ENCODE measurements at regions not wholly inside any gene's neighbourhood (a gene's known extent, or its start where the extent isn't known, plus 50 kb on each side); places are given as distances from the start of the nearest gene placed in this dataset.

GRCh38 chr2:236991874-236992273 lies 93.8 kb upstream of the COPS8 start (continued):
- no peak for TF ChIP-seq ATF1 (CRISPR knock-in tag; IDR thresholded peaks at IDR 0.05)
- TF ChIP-seq, protein P1, sequence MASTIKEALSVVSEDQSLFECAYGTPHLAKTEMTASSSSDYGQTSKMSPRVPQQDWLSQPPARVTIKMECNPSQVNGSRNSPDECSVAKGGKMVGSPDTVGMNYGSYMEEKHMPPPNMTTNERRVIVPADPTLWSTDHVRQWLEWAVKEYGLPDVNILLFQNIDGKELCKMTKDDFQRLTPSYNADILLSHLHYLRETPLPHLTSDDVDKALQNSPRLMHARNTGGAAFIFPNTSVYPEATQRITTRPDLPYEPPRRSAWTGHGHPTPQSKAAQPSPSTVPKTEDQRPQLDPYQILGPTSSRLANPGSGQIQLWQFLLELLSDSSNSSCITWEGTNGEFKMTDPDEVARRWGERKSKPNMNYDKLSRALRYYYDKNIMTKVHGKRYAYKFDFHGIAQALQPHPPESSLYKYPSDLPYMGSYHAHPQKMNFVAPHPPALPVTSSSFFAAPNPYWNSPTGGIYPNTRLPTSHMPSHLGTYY (CRISPR knock-in tag; IDR thresholded peaks at IDR 0.05): no peak
- no peak for TF ChIP-seq HMGA2 (CRISPR knock-in tag; IDR thresholded peaks at IDR 0.05)
- TF ChIP-seq JAZF1 (CRISPR knock-in tag; IDR thresholded peaks at IDR 0.05): no peak
- no peak for TF ChIP-seq ZNF121 (CRISPR knock-in tag; IDR thresholded peaks at IDR 0.05)

DNA sequence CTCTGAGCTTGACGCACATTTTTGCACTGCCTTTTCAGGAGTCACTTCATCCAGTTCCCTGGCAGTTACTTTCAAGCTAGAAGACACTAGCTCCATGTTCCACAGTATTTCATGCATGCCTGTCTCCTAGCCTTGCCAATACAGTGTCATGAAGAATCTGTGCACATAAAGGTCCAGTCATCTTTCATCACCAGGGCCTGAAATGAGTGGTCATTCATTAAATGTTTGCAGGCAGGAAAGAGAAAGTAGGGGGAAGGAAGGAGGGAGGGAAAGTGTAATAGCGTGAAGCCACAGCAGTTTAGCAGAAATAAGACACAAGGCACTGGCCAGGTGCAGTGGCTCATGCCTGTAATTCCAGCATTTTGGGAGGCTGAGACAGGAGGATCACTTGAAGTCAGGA lies 92.4 kb upstream of the COPS8 start:
- peaks cover 38% of the 10 kb centered on the region for H3K4me1 Mint-ChIP-seq
- ChIA-PET CTCF (no interaction called here), POLR2A (no interaction called here)
- ATAC-seq (no peak), DNase-seq (ENCODE audit: low spot score) (no peak)
- 0 out of 2 replicates have a peak, but pooled peaks cover 5% of the 10 kb centered on the region for H3K9me3 Mint-ChIP-seq
- no peaks in the 10 kb centered on the region for H3K36me3 Mint-ChIP-seq
- TF ChIP-seq, protein P2, sequence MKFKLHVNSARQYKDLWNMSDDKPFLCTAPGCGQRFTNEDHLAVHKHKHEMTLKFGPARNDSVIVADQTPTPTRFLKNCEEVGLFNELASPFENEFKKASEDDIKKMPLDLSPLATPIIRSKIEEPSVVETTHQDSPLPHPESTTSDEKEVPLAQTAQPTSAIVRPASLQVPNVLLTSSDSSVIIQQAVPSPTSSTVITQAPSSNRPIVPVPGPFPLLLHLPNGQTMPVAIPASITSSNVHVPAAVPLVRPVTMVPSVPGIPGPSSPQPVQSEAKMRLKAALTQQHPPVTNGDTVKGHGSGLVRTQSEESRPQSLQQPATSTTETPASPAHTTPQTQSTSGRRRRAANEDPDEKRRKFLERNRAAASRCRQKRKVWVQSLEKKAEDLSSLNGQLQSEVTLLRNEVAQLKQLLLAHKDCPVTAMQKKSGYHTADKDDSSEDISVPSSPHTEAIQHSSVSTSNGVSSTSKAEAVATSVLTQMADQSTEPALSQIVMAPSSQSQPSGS (CRISPR knock-in tag; IDR thresholded peaks at IDR 0.05; ENCODE audit: borderline replicate concordance, low read depth): no peak
- TF ChIP-seq ATF6 (CRISPR knock-in tag; IDR thresholded peaks at IDR 0.05) (no peak), NFE2L1 (CRISPR knock-in tag; IDR thresholded peaks at IDR 0.05) (no peak), OVOL2 (CRISPR knock-in tag; IDR thresholded peaks at IDR 0.05; ENCODE audit: borderline replicate concordance) (no peak), TCF7 (CRISPR knock-in tag; IDR thresholded peaks at IDR 0.05; ENCODE audit: low read depth) (no peak), RELA (CRISPR knock-in tag; IDR thresholded peaks at IDR 0.05; ENCODE audit: borderline replicate concordance) (no peak), SP1 (CRISPR knock-in tag; conservative IDR thresholded peaks at IDR 0.05) (no peak), TEAD1 (CRISPR knock-in tag; IDR thresholded peaks at IDR 0.05) (no peak), E2F4 (CRISPR knock-in tag; IDR thresholded peaks at IDR 0.05; ENCODE audit: borderline replicate concordance, low read depth) (no peak), EMX1 (CRISPR knock-in tag; IDR thresholded peaks at IDR 0.05) (no peak), MYBL2 (CRISPR knock-in tag; IDR thresholded peaks at IDR 0.05) (no peak), ZNF425 (CRISPR knock-in tag; conservative IDR thresholded peaks at IDR 0.05) (no peak), GRHL2 (CRISPR knock-in tag; IDR thresholded peaks at IDR 0.05; ENCODE audit: insufficient replicate concordance, severe bottlenecking) (no peak), ZNF423 (CRISPR knock-in tag; IDR thresholded peaks at IDR 0.05) (no peak), ZNF121 (CRISPR knock-in tag; IDR thresholded peaks at IDR 0.05) (no peak), FOXP1 (CRISPR knock-in tag; IDR thresholded peaks at IDR 0.05; ENCODE audit: borderline replicate concordance) (no peak)
- H3K27me3 Mint-ChIP-seq (ENCODE audit: low read depth): no peaks in the 10 kb centered on the region; the same call in 1 of the 2 replicates
- no peak overlapping the region for H3K4me3 Mint-ChIP-seq
- no peak overlapping the region for H3K27ac Mint-ChIP-seq
